ENCODE measurements at regions not wholly inside any gene's neighbourhood (a gene's known extent, or its start where the extent isn't known, plus 50 kb on each side); places are given as distances from the start of the nearest gene placed in this dataset.
"Not testable (repeated sequence)": the region's sequence is repeated elsewhere in the genome, so short reads cannot be mapped to it uniquely, and the experiment has no call there.

DNA sequence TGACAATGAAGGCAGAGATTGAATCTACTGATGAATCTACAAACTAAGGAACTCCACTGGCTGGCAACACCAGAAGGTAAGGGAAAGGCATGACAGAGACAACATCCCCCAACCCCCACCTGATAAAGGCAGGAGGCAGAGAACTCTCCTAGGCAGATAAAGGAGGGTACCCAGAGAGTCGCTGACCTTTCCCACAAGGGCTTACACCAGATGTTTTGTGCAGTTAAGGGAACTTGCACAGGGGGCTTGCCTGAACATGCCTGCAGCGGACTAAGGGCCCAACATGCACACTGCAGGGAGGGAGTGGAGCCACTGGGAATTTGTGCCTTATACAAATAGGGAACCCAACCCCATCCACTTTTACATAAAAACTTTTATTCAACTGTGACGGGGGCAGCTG is 1996.9 kb upstream of the RAG2 start:
- DNase-seq (ENCODE audit: low read depth in 1 of 2, low spot score in 1 of 2): no peak

DNA sequence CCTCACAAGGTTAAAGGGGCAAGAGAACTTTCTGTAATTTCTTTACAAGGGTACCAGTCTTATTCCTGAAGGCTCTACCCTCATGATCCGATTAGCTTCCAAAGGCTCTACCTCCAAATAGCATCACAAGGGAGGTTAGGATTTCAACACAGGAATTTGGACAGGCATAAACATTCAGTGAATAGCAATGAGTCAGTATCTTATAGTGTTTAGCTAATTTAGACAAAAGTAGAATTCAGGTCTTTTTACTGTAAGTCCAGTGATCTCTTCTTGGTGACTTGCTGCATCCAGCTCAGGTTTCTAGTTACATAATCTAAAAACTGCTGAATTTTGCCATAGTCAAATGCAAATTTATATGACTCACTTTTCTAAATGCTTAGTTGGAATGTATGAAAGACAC is 1995.6 kb upstream of the RAG2 start:
- DNase-seq (ENCODE audit: low read depth in 1 of 2, low spot score in 1 of 2): no peak

DNA sequence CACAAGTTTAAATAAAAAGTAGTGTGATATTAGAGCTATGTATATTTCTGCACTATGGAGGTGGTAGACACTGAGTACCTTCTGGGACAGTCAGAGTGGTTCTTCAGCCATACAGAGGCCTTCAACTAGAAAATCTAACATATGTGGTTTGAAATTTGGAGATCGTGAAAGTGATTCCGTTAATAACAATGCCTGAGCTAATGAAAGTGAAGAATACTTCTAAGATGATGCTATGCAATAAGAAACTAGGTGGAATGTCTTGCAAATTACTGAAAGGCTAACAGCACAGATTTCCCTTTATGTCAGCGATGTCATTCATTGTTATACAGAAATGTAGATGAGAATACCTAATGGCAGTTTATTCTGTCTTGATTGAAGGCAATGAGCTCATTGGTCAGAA is 1984.7 kb upstream of the RAG2 start:
- no peak for DNase-seq (ENCODE audit: low read depth in 1 of 2, low spot score in 1 of 2)

DNA sequence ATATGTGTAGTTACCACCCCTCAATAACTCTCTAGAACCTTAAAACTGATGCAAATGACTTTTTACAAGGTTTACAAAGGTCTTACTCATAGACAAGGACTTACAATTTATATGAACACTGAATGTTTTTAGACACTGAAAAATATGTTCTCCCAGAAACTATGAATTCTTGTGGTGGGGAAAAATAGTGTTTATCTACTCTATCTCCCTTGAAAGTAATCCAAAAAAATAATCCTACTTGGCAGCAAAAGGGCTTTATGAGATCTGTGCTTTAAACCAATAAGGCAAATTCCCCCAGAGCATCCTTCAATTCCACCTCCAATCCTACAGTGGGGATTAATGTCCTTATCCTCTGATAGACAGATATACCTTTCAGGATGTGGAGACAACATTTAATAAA is 1984.1 kb upstream of the RAG2 start:
- DNase-seq (ENCODE audit: low read depth in 1 of 2, low spot score in 1 of 2): no peak

DNA sequence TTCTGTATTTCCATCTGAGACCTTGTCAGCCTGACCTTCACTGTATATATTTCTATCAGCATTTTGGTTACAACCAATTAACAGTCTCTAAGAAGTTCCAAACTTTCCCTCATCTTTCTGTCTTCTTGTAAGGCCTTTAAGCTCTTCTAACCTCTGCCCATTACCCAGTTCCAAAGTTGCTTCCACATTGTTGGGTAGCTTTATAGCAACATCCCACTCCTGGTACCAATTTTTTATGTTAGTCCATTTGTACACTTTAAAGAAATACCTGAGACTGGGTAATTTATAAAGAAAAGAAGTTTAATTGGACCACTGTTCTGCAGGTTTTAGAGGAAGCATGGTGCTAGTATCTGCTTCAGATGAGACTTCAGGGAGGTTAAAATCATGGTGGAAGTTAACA is 1979.7 kb upstream of the RAG2 start:
- DNase-seq (ENCODE audit: low read depth in 1 of 2, low spot score in 1 of 2): no peak

DNA sequence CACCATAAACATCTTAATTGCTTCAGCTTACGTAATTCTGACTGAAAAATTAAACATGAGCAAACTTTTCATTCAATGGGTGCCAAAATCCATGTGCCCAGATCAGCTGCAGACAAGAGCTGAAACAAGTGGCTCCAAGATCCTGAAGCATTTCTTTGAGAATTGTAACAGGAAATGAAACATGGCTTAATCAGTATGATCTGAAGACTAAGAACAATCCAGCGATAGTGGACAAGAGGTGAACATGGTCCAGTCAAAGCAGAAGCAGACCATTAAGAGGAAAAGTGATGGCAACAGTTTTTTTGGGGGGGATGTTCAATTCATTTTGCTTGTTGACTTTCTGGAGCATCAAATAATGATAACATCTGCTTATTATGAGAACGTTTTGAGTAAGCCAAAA is 1964.5 kb upstream of the RAG2 start:
- DNase-seq (ENCODE audit: low read depth in 1 of 2, low spot score in 1 of 2): no peak

DNA sequence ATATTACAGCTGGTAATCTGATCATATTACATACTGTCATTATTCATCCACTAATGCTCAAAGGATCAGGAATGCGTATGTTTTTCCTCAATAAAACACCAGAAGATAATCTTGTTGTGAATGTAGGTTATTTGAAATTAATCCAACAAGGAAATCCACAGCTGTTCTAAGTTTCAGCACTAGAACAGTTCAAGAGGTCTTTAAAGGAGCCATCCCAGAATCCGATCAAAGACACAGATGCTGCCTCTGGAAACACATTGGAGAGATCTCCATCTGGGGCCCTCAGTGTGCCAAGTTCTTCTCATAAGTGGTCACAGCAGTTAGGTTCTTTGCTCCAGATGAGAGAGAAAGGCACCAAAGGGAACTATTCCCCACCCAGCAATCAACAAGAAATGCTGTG is 1955.1 kb upstream of the RAG2 start:
- DNase-seq (ENCODE audit: low read depth in 1 of 2, low spot score in 1 of 2): no peak

DNA sequence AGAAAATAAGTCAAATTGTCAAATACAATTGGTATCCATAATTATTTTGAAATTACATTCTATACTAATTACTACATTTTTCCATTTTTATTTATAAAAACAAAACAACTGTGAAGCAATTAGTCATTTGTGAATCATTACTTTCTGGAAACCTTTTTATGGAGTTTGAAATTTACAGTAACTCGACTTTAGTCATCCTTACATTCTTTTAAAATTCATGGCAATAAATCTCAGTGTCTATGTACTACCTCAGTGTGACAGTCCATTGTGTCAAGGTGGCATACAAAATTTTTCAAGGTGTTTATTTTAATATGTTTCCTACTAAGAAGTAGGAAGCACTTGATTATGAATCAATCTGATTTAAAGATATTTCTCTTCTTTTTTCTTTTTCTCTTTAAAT is 1949.4 kb upstream of the RAG2 start:
- no peak for DNase-seq (ENCODE audit: low read depth in 1 of 2, low spot score in 1 of 2)

DNA sequence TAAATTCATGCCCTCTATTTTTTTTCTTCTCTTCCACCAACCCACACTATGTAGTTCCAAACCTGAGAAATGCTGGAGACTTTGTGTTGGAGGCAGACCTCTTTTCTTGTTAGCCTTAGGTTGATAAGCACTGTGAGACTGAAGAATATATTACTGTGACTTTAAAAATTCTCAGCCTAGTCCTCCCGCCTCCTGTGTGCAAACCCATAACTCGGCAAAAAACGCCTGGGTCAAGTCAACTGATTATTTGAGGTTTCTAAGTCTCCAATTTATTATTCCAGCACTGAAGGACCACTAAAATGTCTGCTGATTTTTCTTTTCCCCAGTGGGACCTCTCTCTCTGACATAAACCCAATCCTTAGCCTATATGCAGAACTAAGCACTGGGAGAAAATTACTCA is 1946.0 kb upstream of the RAG2 start:
- no peak for DNase-seq (ENCODE audit: low read depth in 1 of 2, low spot score in 1 of 2)

DNA sequence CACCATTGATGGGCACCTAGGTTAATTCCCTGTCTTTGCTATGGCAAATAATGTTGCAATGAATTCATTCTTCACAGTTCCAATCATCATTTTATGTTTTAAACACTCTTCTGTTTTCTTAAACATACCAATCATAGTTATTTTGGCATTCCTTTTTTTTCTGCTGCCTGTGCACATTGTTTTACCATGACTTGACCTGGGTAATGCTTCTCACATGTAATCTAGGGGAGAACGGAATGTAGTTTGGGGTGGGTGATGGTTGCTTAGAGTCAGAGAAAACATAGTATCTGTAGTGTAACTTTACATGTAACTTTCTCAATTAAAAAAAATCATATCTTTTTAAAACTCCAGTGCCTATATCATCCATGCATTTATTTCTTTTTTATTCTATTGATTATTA is 1945.3 kb upstream of the RAG2 start:
- no peak for DNase-seq (ENCODE audit: low read depth in 1 of 2, low spot score in 1 of 2)

DNA sequence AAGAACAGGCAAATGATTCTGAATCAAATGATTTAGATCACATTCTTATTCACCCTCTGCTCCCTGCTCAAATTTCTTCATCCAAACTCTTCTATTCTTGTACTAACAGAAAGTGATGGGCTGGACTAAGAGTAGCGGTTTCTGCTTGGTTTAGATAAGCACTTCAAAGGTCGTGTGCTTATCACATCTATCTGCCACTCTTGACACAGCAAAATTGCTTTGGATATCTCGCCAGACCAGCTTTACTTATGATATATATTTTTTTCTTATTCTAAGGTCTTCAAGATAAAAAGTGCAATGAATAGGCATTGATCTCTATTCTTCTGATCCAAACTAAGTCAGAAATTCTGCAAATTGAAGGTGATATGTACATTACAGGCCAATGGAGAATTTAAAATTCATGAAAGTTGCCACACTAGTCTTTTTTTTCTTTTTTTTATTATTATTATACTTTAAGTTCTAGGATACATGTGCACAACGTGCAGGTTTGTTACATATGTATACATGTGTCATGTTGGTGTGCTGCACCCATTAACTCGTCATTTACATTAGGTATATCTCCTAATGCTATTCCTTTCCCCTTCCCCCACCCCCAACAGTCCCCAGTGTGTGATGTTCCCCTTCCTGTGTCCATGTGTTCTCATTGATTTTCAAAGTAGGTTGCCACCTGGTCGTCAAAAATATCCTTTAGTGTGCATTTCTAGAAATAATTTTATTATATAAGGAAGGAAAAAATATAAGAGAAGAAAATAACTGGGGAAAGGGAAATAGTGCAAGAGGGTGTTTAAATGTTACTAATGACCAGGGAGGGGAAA is 1941.0 kb upstream of the RAG2 start:
- no peak for DNase-seq (ENCODE audit: low read depth in 1 of 2, low spot score in 1 of 2)

DNA sequence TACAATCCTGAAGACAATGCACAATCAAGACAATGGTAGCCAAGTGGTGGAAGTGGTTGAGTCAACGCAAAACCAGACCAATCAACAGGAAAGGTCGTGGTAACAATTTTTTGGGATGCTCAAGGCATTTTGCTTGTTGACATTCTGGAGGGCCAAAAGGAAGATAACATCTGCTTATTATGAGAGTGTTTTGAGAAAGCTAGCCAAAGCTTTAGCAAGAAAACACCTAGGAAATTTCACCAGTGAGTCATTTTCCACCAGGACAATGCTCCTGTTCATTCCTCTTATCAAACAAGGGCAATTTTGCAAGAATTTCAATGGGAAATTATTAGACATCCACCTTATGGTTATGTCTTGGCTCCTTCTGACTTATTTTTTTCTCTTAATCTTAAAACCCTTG is 1932.2 kb upstream of the RAG2 start:
- DNase-seq (ENCODE audit: low read depth in 1 of 2, low spot score in 1 of 2): no peak

DNA sequence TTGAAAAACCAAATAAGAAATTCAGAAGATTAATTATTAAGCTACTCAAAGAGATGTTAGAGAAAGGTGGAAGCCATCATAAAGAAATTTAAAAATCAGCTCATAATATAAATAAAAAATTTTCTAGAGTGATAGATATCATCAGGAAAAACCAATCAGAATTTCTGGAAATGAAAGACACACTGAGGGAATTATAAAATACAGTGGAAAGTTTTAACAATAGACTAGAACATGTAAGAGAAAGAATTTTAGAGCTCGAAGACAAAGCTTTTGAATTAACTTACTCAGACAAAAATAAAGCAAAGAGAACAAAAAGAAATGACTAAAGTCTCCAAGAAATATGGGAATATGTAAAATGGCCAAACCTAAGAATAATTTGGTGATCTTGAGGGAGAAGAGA is 1926.9 kb upstream of the RAG2 start:
- DNase-seq (ENCODE audit: low read depth in 1 of 2, low spot score in 1 of 2): no peak

DNA sequence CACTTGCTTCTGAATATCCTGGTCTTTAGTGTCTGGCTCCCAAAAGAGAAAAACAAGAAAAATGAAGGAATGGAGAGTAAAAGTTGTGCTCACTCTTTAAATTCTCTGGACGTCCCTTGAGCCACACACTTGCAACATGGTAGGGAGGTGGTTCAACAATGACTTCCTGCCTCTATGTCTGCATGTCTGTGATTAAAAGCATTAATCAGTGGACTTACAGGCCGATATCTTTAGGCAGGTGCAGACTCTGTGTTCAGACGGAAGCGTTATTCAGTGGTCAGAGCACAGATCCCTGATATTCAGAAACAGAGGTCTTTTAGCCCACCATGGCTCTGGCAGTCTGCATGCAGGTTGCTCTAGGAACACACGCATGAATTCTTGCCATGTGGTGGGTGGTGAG is 1920.0 kb upstream of the RAG2 start:
- DNase-seq (ENCODE audit: low read depth in 1 of 2, low spot score in 1 of 2): no peak

DNA sequence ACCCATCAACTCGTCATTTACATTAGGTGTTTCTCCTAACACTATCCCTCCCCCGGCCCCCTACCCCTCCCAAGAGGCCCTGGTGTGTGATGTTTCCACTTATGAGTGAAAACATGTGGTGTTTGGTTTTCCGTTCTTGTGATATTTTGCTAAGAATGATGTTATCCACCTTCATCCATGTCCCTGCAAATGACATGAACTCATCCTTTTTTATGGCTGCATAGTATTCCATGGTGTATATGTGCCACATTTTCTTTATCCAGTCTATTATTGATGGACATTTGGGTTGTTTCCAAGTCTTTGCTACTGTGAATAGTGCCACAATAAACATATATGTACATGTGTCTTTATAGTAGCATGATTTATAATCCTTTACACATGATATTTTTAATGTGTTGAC is 1914.8 kb upstream of the RAG2 start:
- not testable (repeated sequence) for DNase-seq (ENCODE audit: low read depth in 1 of 2, low spot score in 1 of 2)

DNA sequence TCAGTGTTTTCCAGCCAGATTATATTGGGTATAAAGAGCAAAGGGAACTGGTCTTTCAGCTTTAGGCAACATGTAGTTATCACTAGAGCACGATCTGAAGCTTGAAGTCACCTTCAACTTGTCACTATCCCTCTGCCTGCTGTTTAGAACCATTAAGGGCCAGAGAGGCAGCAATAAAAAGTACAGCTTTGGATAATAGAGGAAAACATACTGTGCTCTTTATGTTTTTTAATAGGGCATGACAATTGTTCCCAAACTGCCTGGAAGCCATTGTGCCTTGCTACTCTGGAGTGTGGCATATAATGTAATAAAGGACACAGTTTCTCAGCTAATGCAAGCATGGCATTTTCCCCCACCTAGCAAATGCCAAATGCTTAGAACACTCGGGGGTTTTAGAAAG is 1912.0 kb upstream of the RAG2 start:
- DNase-seq (ENCODE audit: low read depth in 1 of 2, low spot score in 1 of 2): no peak

DNA sequence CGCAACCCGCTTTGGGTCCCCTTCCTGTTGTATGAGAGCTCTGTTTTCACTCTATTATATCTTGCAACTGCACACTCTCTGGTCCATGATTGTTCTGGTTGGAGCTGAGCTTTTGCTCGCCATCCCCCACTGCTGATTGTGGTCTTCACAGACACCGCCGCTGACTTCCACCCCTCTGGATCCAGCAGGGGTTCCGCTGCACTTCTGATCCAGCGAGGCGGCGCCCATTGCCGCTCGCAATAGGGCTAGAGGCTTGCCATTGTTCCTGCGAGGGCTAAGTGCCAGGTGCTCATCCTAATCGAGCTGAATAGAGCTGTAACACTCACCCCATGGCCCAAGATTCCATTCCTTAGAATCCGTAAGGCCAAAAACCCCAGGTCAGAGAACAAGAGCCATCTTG is 1905.8 kb upstream of the RAG2 start:
- DNase-seq (ENCODE audit: low read depth in 1 of 2, low spot score in 1 of 2): no peak

DNA sequence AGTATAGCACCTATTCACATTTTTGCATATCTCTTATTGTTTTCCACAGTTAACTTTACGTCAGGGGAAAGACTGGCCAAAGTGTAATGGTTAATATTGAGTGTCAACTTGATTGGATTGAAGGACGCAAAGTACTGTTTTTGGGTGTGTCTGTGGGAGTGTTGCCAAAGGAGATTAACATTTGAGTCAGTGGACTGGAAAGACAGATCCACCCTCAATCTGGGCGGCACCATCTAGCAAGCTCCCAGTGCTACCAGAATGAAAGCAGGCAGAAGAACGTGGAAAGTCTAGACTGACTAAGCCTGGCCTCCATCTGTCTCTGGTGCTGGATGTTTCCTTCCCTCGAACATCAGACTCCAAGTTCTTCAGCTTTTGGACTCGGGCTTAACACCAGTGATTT is 1900.7 kb upstream of the RAG2 start:
- no peak for DNase-seq (ENCODE audit: low read depth in 1 of 2, low spot score in 1 of 2)

DNA sequence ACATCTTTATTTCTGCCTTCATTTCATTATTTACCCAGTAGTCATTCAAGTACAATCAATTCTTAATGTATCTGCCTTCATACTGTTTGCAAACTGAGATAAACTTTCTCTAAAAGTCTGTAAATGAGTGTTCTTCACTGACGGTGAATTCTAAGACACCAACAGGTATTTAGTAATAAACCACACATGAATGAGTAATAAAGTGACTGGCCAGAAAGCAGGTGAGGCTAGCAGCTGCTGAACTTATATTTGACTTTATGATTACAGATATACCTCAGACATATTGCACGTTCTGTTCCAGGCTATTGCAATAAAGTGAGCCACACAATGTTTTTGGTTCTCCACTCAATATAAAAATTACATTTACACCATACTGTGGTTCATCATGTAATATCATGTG is 1894.0 kb upstream of the RAG2 start:
- no peak for DNase-seq (ENCODE audit: low read depth in 1 of 2, low spot score in 1 of 2)

DNA sequence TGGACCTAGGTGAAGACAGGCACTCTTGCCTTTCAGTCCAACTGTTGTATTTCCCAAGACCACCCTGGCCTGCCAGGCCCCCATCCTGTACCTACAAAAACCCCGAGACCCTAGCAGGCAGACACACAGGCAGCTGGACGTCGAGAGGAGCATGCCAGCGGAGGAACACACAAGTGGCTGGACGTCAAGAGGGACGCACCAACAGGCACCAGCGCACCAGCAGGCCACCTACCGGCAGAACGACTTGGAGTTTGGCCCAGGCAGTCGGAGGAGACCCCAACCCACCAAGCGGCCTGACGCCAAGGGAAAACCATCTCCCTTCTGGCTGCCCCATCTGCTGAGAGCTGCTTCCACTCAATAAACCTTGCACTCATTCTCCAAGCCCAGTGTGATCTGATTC is 1883.4 kb upstream of the RAG2 start:
- DNase-seq (ENCODE audit: low read depth in 1 of 2, low spot score in 1 of 2): no peak

DNA sequence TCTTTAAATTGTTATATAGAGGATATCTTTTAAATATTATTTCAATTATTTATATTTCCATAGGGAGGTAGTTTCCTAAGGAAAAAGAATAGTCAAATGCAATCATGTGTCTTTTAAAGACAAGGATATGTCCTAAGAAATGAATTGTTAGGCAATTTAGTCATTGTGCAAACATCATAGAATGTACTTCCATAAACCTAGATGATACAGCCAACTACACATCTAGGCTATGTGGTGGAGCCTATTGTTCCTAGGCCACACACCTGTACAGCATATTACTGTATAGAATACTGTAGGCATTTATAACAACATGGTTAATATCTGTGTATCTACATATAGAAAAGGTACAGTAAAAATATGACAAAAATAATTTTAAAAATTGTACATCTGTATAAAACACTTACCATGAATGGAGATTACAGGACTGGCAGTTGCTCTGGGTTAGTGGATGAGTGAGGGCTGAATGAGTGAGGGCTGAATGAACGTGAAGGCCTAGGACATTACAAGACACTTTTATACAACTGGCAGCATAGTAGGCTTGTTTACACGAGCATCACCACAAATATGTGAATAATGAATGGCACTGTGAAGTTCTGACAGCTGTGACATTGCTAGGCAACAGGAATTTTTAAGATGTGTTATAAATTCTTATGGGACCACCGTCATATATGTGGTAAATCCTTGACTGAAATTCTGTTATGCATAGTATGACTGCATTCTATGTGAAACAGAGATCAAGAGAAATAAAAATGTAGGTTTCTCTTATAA is 1879.0 kb upstream of the RAG2 start:
- no peak for DNase-seq (ENCODE audit: low read depth in 1 of 2, low spot score in 1 of 2)

DNA sequence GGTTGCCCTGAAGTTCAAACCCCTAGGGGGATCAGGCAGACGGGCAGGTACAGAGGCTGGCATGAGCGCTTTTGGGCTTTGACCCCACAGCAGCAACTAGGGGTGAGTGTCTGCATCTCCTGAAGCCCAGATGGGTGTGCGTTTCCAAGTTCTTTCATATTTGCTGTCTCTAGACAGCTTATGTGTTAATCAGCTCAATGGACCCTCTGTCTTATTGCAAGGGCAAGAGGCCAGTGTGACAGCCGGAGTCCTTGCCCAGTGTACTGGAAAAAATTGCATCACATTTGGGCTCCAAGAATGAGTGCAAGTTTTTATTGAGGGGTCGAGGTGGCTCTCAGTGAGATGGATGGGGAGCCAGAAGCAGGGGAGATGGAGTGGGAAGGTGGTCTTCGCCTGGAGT is 1863.7 kb upstream of the RAG2 start:
- no peak for DNase-seq (ENCODE audit: low read depth in 1 of 2, low spot score in 1 of 2)

DNA sequence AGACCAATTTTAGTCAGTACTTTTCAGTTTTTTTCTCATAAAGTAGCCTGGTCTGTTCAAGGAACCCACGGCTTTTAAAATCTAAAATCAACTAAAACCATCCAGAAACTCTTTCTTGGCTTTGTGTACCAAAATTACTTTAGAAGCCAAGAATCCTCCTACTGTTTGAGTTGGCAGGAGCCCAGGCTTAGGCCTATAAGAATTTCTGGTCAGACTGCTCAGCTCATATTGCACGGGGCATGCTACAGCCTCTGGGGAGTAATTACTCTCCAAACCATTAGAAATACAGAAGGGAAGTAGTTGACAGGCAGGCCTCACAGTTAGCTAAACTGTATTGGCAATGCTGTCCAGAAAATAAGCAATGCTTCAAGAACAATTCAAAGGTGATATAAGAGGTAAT is 1862.9 kb upstream of the RAG2 start:
- no peak for DNase-seq (ENCODE audit: low read depth in 1 of 2, low spot score in 1 of 2)

Data from stimulated activated CD4-positive, alpha-beta T cell treated with anti-CD3 and anti-CD28 coated beads, Interleukin-15, amount 100 ng/mL, for 1 hour (primary cell).